22Rv1 (cell line): ENCODE measurements at regions not wholly inside any gene's neighbourhood (a gene's known extent, or its start where the extent isn't known, plus 50 kb on each side); places are given as distances from the start of the nearest gene placed in this dataset.
A peak's percentile ranks its signal among the peaks of the same experiment; 100 is the strongest.

Experiments used
- H3K27ac ChIP-seq: fragments of 450-650 bp; 2 replicates; pipeline ENCODE4 v1.5.1; 2017
- CTCF ChIP-seq: fragments of 450-650 bp; IDR thresholded peaks from 2 replicates; pipeline ENCODE4 v1.5.1; 2017; ENCODE audit warnings: mild to moderate bottlenecking
- ZFX ChIP-seq: fragments of 450-650 bp; IDR thresholded peaks from 2 replicates; pipeline ENCODE4 v1.6.1; 2017; ENCODE audit warnings: antibody characterized with exemption, borderline replicate concordance

DNA sequence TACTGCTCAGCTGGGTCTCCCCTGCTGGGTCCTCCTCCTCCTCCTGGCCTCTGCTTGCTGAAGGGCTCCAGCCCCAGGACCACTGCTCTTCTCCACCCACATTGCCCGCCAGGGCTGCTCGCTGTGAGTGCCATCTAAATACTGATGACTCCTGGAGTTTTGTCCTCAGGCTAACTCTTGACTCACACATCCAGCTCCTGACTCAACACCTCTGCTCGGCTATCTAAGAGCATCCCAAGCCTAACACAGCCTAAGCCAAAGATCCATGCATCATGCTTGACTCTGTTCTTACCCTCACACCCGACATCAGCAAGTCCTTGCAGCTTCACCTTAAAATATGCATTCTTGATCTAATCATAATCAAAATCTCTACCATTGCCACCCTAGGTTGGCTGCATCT, 260.2 kb downstream of the KLF13 start:
- no peak for TF ChIP-seq CTCF
- no peak for TF ChIP-seq ZFX
- H3K27ac ChIP-seq = no peak overlapping the region

GRCh38 chr15:31587583-31587982, 260.9 kb downstream of the KLF13 start:
- TF ChIP-seq ZFX (no peak), CTCF (no peak)
- no peak overlapping the region for H3K27ac ChIP-seq

- TF ChIP-seq CTCF = no peak
- TF ChIP-seq ZFX = no peak
- H3K27ac ChIP-seq = no peak overlapping the region
These were observed 264.0 kb downstream of the KLF13 start for GRCh38 chr15:31590609-31591008.

DNA sequence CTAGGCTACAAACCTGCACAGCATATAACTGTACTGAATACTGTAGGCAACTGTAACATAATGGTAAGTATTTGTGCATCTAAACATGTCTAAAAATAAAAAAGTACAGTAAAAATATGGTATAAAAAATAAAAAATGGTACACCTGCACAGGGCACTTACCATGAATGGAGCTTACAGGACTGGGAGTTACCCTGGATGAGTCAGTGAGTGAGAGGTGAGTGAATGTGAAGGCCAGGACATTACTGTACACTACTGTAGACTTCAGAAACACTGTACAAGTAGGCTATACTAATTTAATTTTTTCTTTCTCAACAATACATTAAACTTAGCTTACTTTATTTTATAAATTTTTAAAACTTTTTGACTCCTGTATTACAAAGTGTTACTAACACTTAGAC, 265.3 kb downstream of the KLF13 start:
- no peak overlapping the region for H3K27ac ChIP-seq
- TF ChIP-seq ZFX (no peak), CTCF (no peak)

DNA sequence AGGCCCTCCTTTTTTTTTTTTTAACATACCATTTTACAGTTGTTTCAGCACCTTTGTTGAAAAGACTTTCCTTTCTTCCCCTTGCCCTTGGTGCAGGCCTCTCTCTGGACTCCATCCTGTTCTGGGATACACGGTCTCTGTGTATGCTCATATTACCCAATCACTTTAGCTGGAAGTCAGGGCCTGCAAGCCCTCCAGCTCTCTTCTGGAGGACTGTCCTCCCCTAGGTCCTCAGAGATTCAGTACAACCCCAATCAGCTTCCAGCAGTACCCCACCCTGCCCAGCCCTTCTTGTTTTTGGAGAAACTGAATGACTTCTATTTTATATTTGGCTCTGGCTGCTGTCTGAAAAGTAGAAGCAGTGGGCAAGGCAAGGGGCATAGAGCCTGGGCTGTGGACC, 270.8 kb downstream of the KLF13 start:
- H3K27ac ChIP-seq = no peak overlapping the region
- no peak for TF ChIP-seq ZFX
- no peak for TF ChIP-seq CTCF

DNA sequence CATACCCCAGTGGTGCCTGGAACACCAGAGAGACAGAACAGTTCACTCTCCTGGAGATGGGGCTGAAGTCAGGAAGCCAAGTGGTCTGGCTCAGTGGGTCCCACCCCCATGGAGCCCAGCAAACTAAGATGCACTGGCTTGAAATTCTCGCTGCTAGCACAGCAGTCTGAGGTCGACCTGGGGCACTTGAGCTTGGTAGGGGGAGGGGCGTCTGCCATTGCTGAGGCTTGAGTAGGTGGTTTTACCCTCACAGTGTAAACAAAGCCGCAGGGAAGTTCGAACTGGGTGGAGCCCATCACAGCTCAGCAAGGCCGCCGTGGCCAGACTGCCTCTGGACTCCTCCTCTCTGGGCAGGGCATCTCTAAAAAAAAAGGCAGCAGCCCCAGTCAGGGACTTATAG, 272.0 kb downstream of the KLF13 start:
- no peak overlapping the region for H3K27ac ChIP-seq
- TF ChIP-seq CTCF = no peak
- TF ChIP-seq ZFX = no peak

GRCh38 chr15:31605467-31605931, 278.9 kb downstream of the KLF13 start:
- H3K27ac ChIP-seq = no peak overlapping the region
- TF ChIP-seq ZFX = no peak
- TF ChIP-seq CTCF = peak; percentile 23; the same call in 1 of the 2 replicates
